Endothelial cell of umbilical vein (primary cell): ENCODE measurements at regions not wholly inside any gene's neighbourhood (a gene's known extent, or its start where the extent isn't known, plus 50 kb on each side); places are given as distances from the start of the nearest gene placed in this dataset.

Source experiments
- BruUV-seq: library from RNA; stranded (reverse); fragments of 400-500 nt; replicated peaks from 2 replicates; lab custom pipeline; 2021; lab: Mats Ljungman, UMichigan
- CTCF ChIA-PET: fragments of 300-600, 350-600 bp; sonication (Branson Sonifier 250); formaldehyde crosslinking; loops from one replicate; lab custom pipeline; 2021; ENCODE audit warnings: antibody characterized with exemption, inconsistent platforms; lab: Charles Lee
- POLR2A ChIA-PET: fragments of 300-600, 350-600 bp; sonication (Branson Sonifier 250); formaldehyde crosslinking; loops from one replicate; lab custom pipeline; 2021; ENCODE audit warnings: antibody characterized with exemption, inconsistent platforms; lab: Charles Lee
- DNase-seq: peaks from one replicate; pipeline ENCODE4 v3.0.0-alpha.2; 2011; ENCODE audit warnings: low read depth, low spot score
- FAIRE-seq: peaks from 2 replicates; lab custom pipeline; 2011; peaks lifted over from hg19 to GRCh38; lab: Jason Lieb, UNC
- H2AFZ ChIP-seq: 2 replicates; pipeline ENCODE4 v1.6.0; 2012; ENCODE audit warnings: low read depth, low read length, control low read depth, inconsistent platforms
- H3K27ac ChIP-seq: 2 replicates; pipeline ENCODE4 v1.5.1; 2011; ENCODE audit warnings: low read depth, mild to moderate bottlenecking, control low read depth, low read length, moderate library complexity; ENCODE audit not compliant: insufficient read depth
- H3K27me3 ChIP-seq, 2 experiments: 2 replicates each; pipeline versions ENCODE4 v1.6.0 to v1.6.1; 2011; ENCODE audit warnings: low read length in 2 of 2, mixed read lengths in 1 of 2; ENCODE audit not compliant: control insufficient read depth in 2 of 2, insufficient read depth in 2 of 2
- H3K36me3 ChIP-seq, 2 experiments: 2 replicates in 1 of 2; 3 replicates in 1 of 2; pipeline ENCODE4 v1.5.1; 2011; ENCODE audit warnings: low read length in 2 of 2, mild to moderate bottlenecking in 1 of 2, moderate library complexity in 1 of 2; ENCODE audit not compliant: control insufficient read depth in 2 of 2, insufficient read depth in 2 of 2; ENCODE audit errors: extremely low read depth in 1 of 2
- H3K4me1 ChIP-seq: 3 replicates; pipeline ENCODE4 v1.5.1; 2011; ENCODE audit warnings: mild to moderate bottlenecking, low read length; ENCODE audit not compliant: control insufficient read depth, insufficient read depth; ENCODE audit errors: extremely low read depth
- H3K4me2 ChIP-seq: 2 replicates; pipeline ENCODE4 v1.6.1; 2011; ENCODE audit warnings: low read length, control low read depth, mixed read lengths; ENCODE audit not compliant: insufficient read depth
- H3K4me3 ChIP-seq, 3 experiments: fragments of 200-600 bp in 1 of 3; sonication (generic), shearing (Covaris generic) in 1 of 3; replicated peaks in 1 of 3; 2 replicates each; pipeline ENCODE4 v1.5.1; 2011 to 2016; ENCODE audit warnings: control low read depth in 3 of 3, low read length in 3 of 3, mild to moderate bottlenecking in 2 of 3, inconsistent platforms in 1 of 3, low read depth in 1 of 3, moderate library complexity in 1 of 3; ENCODE audit not compliant: insufficient read depth in 1 of 3
- H3K79me2 ChIP-seq: 2 replicates; pipeline ENCODE4 v1.6.0; 2012; ENCODE audit warnings: low read length, inconsistent platforms; ENCODE audit not compliant: control insufficient read depth, insufficient read depth
- H3K9ac ChIP-seq: replicated peaks from 2 replicates; pipeline ENCODE3; 2011; ENCODE audit warnings: low read length, control low read depth; ENCODE audit not compliant: insufficient read depth; ENCODE audit errors: extremely low read depth
- H3K9me1 ChIP-seq: replicated peaks from 3 replicates; pipeline ENCODE4 v1.6.0; 2011; ENCODE audit warnings: mild to moderate bottlenecking, low read length; ENCODE audit not compliant: control insufficient read depth, insufficient read depth; ENCODE audit errors: extremely low read depth
- H3K9me3 ChIP-seq: replicated peaks from 2 replicates; pipeline ENCODE4 v1.5.1; 2012; ENCODE audit warnings: low read length, inconsistent platforms; ENCODE audit not compliant: control insufficient read depth, insufficient read depth
- H4K20me1 ChIP-seq: replicated peaks from 2 replicates; pipeline ENCODE3; 2011; ENCODE audit warnings: mild to moderate bottlenecking, low read length; ENCODE audit not compliant: control insufficient read depth, insufficient read depth; ENCODE audit errors: extremely low read depth
- EZH2 ChIP-seq: IDR thresholded peaks from 2 replicates; pipeline ENCODE4 v1.6.1; 2012; ENCODE audit warnings: borderline replicate concordance, low read depth, mild to moderate bottlenecking, moderate library complexity, low read length, inconsistent platforms; ENCODE audit not compliant: severe bottlenecking
- FOS ChIP-seq: IDR thresholded peaks from 2 replicates; pipeline ENCODE4 v1.6.1; 2011; ENCODE audit warnings: mild to moderate bottlenecking, low read length, moderate library complexity, borderline replicate concordance; ENCODE audit not compliant: insufficient read depth
- GATA2 ChIP-seq: IDR thresholded peaks from 2 replicates; pipeline ENCODE4 v1.7.0; 2011; ENCODE audit warnings: low read depth, mild to moderate bottlenecking, moderate library complexity, mixed read lengths, low read length; ENCODE audit not compliant: insufficient read length, insufficient read depth
- JUN ChIP-seq: IDR thresholded peaks from 2 replicates; pipeline ENCODE4 v1.6.1; 2011; ENCODE audit warnings: borderline replicate concordance, low read depth; ENCODE audit not compliant: insufficient read length, insufficient read depth
- MYC ChIP-seq: IDR thresholded peaks from one replicate; pipeline ENCODE4 v1.6.1; 2011; ENCODE audit warnings: mild to moderate bottlenecking, low read depth, low read length
- POLR2A ChIP-seq: IDR thresholded peaks from 2 replicates; pipeline ENCODE4 v1.6.1; 2012; ENCODE audit warnings: low read depth, mild to moderate bottlenecking, control low read depth, low read length
- POLR2AphosphoS5 ChIP-seq: IDR thresholded peaks from 2 replicates; pipeline ENCODE4 v1.6.1; 2012; ENCODE audit warnings: low read depth, mild to moderate bottlenecking, control low read depth, low read length, moderate library complexity; ENCODE audit not compliant: insufficient read depth
- dilution Hi-C: fragments of 300-500 bp; cut with MboI; formaldehyde crosslinking; loops from one replicate; pipeline ENCODE4 v1.15.0; 2019; ENCODE audit warnings: low sequenced_read_pairs; ENCODE audit not compliant: extremely low pct_ligation_motif_present
- intact Hi-C: fragments of 100-400 bp; cut with micrococcal nuclease; formaldehyde crosslinking; loops from one replicate; pipeline ENCODE4 v1.10.0; 2022
- TF ChIP-seq, protein P1 (sequence below), 2 donors: IDR thresholded peaks; 1 replicate in 1 of 2; 2 replicates in 1 of 2; pipeline ENCODE4 v1.5.1; 2011; ENCODE audit warnings: low read length in 2 of 2, mild to moderate bottlenecking in 2 of 2, moderate library complexity in 2 of 2, control low read depth in 1 of 2, inconsistent platforms in 1 of 2, low read depth in 1 of 2; ENCODE audit not compliant: insufficient read depth in 1 of 2; ENCODE audit errors: extremely low read depth in 1 of 2
- TF ChIP-seq, protein P2 (sequence below): IDR thresholded peaks from 2 replicates; pipeline ENCODE4 v1.6.1; 2011; ENCODE audit not compliant: insufficient read depth, insufficient read length

DNA sequence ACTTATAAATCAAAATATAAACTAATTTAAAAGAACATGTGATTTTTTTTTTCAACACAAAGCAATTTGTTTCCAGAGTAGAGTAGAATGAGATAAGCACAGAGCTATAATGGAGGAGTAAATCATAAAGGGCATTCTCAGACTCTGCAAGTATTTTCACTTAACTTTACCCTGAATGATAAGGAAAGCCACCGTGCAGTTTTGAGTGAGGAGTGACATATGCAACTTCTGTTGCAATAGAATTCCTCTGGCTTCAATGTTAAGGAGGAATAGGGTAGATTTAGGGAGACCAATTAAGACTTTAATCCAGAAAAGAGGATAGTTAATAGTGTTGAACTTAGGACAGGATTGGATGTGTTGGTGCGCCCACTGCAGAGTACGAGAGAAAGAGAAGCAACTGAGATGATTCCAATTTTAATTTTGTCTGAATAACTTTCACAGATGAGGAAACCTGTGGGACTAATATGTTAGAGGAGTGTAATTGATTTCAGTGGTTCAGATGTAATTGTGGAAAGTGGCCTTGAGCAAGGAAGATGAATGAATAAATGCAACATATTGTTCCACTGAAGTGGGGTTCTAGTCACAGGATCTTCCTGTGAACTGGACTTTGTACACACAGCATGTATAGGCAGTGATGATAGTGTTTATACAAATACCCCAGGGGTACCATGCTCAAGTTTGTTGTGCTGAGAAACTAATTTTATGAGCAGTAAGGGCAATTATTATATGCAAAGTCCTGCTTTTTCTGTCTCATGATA lies 255.5 kb upstream of the ANO3 start:
- Histone ChIP-seq H3K4me3 (no peak overlapping the region), H3K36me3 (no peaks in the 10 kb centered on the region), H3K4me1 (no peaks in the 10 kb centered on the region), H3K4me2 (no peak overlapping the region), H3K9ac (no peak overlapping the region), H3K9me3 (no peaks in the 10 kb centered on the region), H2AFZ (no peak overlapping the region), H3K79me2 (no peaks in the 10 kb centered on the region), H3K9me1 (no peaks in the 10 kb centered on the region), H4K20me1 (no peaks in the 10 kb centered on the region), H3K27ac (no peak overlapping the region), H3K27me3 (no peaks in the 10 kb centered on the region)
- no peak for FAIRE-seq
- no TSS peak for BruUV-seq
- dilution Hi-C loops (no loop called here), intact Hi-C loops (no loop called here)
- ChIA-PET POLR2A (no interaction called here), CTCF (no interaction called here)
- TF ChIP-seq, protein P1, sequence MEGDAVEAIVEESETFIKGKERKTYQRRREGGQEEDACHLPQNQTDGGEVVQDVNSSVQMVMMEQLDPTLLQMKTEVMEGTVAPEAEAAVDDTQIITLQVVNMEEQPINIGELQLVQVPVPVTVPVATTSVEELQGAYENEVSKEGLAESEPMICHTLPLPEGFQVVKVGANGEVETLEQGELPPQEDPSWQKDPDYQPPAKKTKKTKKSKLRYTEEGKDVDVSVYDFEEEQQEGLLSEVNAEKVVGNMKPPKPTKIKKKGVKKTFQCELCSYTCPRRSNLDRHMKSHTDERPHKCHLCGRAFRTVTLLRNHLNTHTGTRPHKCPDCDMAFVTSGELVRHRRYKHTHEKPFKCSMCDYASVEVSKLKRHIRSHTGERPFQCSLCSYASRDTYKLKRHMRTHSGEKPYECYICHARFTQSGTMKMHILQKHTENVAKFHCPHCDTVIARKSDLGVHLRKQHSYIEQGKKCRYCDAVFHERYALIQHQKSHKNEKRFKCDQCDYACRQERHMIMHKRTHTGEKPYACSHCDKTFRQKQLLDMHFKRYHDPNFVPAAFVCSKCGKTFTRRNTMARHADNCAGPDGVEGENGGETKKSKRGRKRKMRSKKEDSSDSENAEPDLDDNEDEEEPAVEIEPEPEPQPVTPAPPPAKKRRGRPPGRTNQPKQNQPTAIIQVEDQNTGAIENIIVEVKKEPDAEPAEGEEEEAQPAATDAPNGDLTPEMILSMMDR (IDR thresholded peaks at IDR 0.05; ENCODE audit: extremely low read depth in 1 of 2, insufficient read depth in 1 of 2, low read depth in 1 of 2, low read length in 2 of 2) = no peak
- TF ChIP-seq GATA2 = no peak
- TF ChIP-seq FOS = no peak
- TF ChIP-seq POLR2AphosphoS5 = no peak
- TF ChIP-seq MYC = no peak
- TF ChIP-seq, protein P2, sequence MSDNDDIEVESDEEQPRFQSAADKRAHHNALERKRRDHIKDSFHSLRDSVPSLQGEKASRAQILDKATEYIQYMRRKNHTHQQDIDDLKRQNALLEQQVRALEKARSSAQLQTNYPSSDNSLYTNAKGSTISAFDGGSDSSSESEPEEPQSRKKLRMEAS = no peak
- no peak for TF ChIP-seq EZH2
- no peak for TF ChIP-seq POLR2A
- no peak for TF ChIP-seq JUN
- no peak for DNase-seq
